Stimulated activated CD4-positive, alpha-beta T cell treated with anti-CD3 and anti-CD28 coated beads, Interleukin-15, amount 100 ng/mL, for 24 hours (primary cell): ENCODE measurements at regions not wholly inside any gene's neighbourhood (a gene's known extent, or its start where the extent isn't known, plus 50 kb on each side); places are given as distances from the start of the nearest gene placed in this dataset.

ENCODE experiments used
- DNase-seq: peaks from one replicate; pipeline ENCODE4 v3.0.0-alpha.2; 2020

GRCh38 chr20:48291896-48292295, 506.6 kb upstream of the SULF2 start:
- no peak for DNase-seq

- DNase-seq, result no peak
Measured at GRCh38 chr20:48288930-48289507, 503.7 kb upstream of the SULF2 start.

DNA sequence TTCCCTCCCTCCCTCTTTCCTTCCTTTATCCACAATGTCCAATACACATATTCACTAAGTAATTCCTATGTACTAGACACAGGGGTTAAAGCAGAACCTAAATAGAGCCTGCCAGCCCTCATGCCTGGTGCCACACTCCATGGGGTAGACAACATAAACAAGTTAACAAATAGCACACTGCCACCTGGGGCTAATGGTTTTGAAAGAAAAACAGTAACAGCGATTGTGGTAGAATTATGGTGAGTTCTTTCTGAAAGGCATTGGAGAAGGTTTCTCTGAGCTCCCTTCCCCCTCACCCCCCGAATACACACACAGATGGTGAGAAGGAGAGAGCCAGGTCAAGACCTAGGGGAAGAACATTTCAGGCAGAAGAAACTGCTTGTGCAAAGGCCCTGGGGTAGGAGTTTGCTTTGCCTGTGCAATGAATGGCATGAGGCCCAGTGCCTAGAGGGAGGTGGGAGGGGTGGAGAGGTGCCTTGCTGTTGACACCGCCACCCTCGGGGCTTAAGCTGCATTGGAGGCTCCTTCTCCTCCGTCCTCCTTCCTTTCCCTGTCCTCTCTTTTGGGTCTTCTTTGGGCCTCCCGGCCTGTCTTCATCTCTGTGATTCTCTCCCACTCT, 502.4 kb upstream of the SULF2 start:
- DNase-seq, result no peak

GRCh38 chr20:48287021-48287494, 501.8 kb upstream of the SULF2 start:
- DNase-seq, result no peak

- DNase-seq, result no peak
Measured at GRCh38 chr20:48286601-48287000, 501.3 kb upstream of the SULF2 start.

DNA sequence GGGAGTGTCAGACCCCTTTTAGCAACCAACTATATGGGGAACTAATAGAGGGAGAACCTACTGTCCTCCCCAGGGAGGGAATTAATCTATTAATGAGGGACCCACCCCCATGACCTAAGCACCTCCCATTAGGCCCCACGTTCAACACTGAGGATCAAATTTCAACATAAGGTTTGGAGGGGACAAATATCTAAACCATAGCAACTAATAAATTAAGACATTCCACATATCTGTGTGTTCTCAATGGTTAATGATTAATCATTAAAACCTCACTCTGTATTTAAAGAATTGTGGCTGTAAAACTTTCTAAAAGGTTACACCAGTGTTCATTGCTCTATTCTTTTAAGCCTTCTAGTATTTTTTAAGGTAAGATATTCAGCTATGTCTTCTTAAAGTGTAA, 500.4 kb upstream of the SULF2 start:
- no peak for DNase-seq

GRCh38 chr20:48284837-48285236, 499.6 kb upstream of the SULF2 start:
- DNase-seq, result no peak

GRCh38 chr20:48284315-48284714, 499.0 kb upstream of the SULF2 start:
- no peak for DNase-seq

DNA sequence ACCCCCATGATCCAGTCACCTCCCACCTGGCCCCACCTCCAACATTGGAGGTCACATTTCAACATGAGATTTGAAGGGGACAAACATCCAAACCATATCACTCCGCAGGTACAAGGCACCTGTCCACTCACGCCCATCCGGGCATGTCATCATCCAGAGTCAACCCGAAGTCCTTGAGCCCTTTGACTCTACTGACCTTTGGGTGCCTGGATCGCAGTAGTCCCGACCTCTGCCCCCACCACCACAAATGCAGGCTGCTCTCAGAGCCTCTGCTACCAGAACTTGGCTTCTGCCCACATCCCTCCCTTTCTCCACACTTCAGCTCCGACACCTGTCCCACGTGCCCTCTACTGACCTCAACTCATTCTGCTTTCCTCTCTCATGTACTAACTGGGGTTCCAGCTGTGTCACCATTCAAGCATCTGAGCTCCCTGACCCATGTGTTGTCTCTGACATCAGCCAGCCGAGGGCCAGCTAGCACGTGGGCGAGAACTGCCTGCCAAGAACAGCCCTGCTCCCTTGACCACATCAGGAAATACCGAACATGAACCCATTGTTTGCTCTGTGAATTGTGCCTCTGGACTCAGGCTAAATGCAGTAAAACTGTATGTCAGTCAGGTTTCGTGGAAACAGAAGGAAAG, 498.3 kb upstream of the SULF2 start:
- DNase-seq, result no peak

DNA sequence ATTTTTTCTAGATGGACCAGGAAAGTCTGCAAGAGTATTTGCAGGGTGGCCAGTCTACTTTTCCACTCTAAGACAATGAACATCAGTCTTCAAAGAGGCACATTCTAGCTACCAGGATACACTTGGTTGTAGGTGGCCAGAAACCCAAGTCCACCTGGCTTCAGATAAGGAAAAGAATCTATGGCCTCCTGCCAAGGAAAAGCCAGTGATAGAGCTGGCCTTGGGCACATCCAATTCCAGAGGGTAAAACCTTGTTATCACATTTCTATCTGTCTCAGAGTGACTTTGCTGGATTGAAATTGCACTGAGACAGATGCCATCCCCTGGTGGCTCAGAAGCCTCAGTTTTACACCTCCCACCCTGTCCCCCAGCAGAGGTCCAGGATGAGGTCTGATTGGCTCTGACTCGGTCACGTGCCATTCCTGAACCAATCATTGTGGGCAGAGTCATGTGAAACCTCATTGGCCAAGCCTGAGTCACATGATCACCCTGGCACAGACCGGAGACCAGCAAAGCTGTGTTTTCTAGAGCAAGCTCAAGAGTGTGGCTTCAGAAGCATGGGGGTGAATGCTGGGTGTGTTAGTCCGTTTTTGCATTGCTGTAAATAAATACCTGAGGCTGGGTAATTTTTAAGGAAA, 497.4 kb upstream of the SULF2 start:
- DNase-seq, result no peak

GRCh38 chr20:48281501-48281900, 496.2 kb upstream of the SULF2 start:
- no peak for DNase-seq

DNA sequence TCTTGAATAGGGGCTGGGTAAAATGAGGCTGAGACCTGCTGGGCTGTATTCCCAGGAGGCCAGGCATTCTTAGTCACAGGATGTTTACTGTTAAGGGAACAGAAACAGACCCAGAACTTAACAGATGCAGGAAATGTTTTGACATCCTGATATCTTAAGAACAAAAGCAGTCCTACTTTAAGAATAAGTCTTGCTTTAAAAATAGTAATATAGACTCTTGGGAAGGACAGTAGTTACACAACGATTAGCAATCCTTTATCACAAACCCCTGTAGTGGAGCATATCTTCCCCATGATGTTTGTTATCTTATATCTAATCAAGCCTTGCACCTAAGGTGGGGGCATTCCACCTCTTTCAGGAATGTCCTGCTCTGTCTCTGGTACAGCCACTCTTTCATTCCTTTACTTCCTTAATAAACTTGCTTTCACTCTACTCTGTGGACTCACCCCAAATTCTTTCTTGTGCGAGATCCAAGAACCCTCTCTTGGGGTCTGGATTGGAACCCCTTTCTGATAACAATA, 493.7 kb upstream of the SULF2 start:
- no peak for DNase-seq

DNA sequence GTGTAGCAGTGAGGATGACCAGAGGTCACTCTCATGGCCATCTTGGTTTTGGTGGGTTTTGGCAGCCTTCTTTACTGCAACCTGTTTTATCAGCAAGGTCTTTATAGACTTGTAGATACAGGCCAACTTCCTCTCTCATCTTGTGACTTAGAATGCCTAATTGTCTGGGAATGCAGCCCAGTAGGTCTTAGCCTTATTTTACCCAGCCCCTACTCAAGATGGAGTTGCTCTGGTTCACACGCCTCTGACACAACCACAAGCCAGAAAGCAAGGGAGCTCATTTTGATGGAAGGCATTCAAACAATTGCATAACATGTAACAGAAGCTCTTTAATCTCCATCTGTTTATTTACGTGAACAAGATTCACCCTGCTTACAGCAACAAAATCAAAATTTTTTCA, 492.0 kb upstream of the SULF2 start:
- DNase-seq, result no peak

DNA sequence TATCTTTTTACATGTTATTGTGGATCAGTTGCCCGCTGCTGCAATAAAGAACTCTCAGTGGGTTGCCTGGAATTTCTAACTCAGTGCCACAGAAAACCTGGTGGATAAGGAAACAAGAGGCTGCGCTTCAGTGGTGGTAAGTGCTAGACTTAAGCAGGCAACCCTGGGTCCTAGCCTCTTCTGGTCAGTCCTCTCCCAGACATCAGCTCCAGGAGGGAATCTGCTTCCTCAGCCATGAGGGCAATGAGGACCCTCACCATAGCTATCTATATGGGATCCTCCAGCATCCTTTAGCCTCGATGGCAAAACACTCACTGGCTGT, 490.7 kb upstream of the SULF2 start:
- DNase-seq, result no peak

DNA sequence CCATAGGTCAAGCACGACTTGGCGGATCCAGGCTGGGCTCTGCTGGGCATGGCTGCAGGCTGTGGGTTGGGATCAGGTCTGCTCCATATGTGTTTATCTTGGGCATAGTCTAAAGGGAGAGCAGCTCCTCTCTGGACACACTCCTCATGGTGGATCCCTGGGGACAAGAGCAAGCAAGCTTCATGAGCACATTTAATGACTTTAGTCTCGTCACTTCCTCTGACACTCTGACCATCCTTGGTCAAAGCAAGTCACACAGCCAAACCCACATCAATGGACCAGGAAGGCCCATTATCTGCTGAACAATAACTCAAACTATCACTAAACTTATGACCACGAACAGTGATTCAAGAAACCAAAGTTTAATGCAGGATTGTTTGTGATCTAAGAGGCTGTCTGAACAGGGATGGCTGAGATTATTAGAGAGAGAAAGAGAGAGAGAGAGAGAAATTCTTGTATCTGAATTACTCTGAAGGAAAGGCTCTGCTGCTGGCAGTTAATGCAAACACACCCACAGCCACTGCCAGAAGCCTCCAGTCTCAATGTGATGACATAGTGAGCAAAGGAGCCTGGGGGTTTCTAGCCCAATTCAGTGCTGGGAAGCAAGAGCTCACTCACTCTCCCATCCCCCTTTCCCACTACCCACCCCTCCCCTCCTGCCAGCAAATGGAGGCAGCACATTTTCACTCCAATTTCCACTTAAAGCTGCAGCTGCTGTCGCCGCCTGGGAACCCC, 490.2 kb upstream of the SULF2 start:
- no peak for DNase-seq

DNA sequence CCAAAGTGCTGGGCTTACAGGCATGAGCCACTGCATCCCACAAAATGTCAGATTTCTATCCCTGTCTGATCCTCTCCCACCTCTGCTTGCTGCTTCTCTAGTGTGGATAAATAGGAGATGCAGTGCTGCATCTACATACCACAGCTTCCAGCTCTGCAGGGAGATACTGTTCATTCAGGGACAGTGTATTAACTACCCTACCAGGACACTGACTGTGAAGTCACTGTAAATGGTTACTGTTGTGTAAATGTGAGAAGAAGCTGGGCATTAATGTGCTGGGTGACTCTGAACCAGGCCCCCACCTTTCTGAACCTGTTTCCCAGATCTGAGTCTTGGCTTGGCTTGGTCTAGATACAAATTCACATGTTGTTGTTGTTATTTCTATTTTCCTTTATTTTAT, 488.6 kb upstream of the SULF2 start:
- DNase-seq, result no peak

DNA sequence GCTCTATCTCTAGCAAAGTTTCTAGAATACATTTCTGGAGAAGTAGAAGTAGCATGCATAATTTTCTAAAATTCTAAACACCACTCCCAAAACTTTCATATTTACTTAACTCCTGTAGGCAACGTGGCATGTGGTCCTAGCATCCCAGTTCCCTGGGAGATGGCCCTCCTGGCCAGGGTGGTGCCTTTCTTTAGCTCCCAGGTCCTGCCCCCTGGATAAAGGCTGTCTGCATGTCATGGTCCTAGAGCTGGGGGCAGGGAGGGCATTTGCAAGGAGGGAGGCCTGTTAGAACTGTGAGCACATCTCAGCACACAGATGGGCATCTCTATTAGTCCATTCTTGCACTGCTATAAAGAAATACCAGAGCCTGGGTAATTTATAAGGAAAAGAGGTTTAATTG, 485.6 kb upstream of the SULF2 start:
- no peak for DNase-seq

DNA sequence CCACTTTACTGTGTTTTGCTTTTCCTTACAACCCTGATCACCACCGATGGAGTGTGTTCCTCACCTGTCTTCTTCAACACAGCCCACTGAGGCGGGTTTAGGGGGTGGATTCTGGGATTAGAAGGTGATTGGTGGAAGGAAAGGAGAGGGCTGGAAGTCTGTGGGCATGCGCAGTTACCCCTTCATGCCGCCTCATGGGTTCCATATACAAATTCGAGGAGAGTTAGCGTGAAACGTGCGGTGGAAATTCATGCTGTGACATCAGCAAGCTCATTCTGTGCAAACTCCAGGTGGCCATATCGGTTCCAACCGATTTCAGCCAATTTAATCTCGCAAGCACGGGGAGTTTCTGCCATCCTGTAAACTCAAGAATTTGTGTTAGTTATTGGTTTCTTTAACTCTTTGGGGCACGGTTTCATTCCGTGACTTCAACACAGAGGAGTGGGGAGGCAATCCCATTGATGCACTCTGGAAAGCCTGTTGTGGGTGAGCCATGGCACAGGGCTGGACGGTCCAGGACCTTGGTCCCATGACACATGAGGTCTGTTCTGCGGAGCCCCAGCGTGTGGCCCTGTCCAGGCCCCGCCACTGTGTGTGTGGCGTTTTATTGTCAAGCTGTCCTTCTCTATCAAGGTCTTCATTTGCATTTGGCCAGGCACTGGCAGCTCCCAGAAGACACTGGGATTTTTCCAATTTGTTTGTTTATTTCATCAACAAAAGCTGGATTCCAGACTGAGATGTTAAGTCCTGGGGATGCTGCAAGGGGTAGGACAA, 482.8 kb upstream of the SULF2 start:
- DNase-seq, result no peak

DNA sequence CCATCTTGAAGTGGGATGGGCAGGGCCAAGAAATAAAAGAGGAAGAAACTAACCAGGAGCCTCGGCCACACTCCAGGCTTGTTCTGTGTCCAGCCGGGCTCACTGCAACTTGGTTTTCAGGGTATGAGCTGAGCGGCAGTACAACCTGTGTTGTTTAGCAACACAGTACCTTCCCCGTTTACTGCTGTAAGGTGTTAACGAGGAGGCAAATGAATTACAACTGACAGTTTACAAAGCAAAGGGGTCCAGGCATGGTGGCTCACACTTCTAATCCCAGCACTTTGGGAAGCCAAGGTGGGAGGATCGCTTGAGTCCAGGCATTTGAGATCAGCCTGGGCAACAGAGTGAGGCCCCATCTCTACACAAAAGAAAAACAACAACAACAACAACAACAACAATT, 481.3 kb upstream of the SULF2 start:
- no peak for DNase-seq

- DNase-seq, result no peak
Measured at GRCh38 chr20:48265791-48266190, 480.5 kb upstream of the SULF2 start.

DNA sequence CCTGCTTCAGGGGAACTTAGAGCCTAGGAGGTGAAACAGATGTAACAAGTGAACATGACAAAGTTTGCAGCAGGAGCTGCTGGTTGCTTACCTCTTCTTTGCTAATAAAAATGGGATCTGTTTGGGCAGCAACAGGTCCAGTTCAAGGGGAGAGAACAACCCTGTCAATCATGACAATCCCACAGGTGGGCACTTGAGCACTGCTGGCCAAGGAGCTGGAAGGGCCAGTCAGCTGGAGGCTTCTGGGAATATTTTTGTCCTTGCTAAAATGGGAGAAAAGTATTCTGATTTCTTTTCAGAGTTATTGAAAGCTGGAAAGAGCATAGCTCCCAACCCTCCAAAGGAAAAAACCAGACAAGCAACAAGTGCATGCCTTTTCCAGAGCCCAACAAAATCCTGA, 477.7 kb upstream of the SULF2 start:
- no peak for DNase-seq

GRCh38 chr20:48262466-48262865, 477.2 kb upstream of the SULF2 start:
- DNase-seq, result no peak
